SK-N-SH (cell line): ENCODE measurements at regions not wholly inside any gene's neighbourhood (a gene's known extent, or its start where the extent isn't known, plus 50 kb on each side); places are given as distances from the start of the nearest gene placed in this dataset.

Experiments used
- CTCF ChIA-PET: fragments of 300-600, 350-600 bp; formaldehyde crosslinking; extraction: SDS; loops from one replicate; lab custom pipeline; 2021; lab: Yijun Ruan, JAX
- POLR2A ChIA-PET: fragments of 350-600 bp; sonication (Branson Sonifier 250); formaldehyde crosslinking; extraction: SDS; loops from one replicate; lab custom pipeline; 2020; ENCODE audit warnings: antibody characterized with exemption, inconsistent platforms; lab: Yijun Ruan, JAX
- DNase-seq: peaks from one replicate; pipeline ENCODE4 v3.0.0; 2012
- H2AFZ ChIP-seq: fragments of 200-600 bp; sonication (generic); 2 replicates; pipeline ENCODE4 v1.8.1; 2016; ENCODE audit warnings: antibody characterized with exemption, mild to moderate bottlenecking, low read depth
- H3F3A ChIP-seq: fragments of 200-600 bp; sonication (generic); replicated peaks from 2 replicates; pipeline ENCODE3; 2016; ENCODE audit warnings: antibody characterized with exemption, mild to moderate bottlenecking; ENCODE audit not compliant: insufficient read depth
- H3K27ac ChIP-seq, 2 experiments: fragments of 200-500 bp in 1 of 2; fragments of 200-600 bp in 1 of 2; sonication (Bioruptor generic) in 1 of 2; sonication (generic), shearing (Covaris generic) in 1 of 2; 2 replicates each; pipeline versions ENCODE4 v1.5.1 to v1.6.1; 2014 to 2016; ENCODE audit warnings: low read depth in 2 of 2, inconsistent platforms in 1 of 2, low read length in 1 of 2, mild to moderate bottlenecking in 1 of 2, mixed read lengths in 1 of 2
- H3K27me3 ChIP-seq: fragments of 200-600 bp; sonication (generic), shearing (Covaris generic); 2 replicates; pipeline ENCODE4 v1.6.1; 2016; ENCODE audit warnings: mixed run types; ENCODE audit not compliant: insufficient read depth
- H3K36me3 ChIP-seq, 2 experiments: fragments of 200-500 bp in 1 of 2; fragments of 200-600 bp in 1 of 2; sonication (Bioruptor generic) in 1 of 2; sonication (generic) in 1 of 2; replicated peaks in 1 of 2; 2 replicates each; pipeline versions ENCODE3 to v1.5.1; 2014 to 2016; ENCODE audit warnings: low read length in 1 of 2, mild to moderate bottlenecking in 1 of 2; ENCODE audit not compliant: insufficient read depth in 2 of 2, control insufficient read depth in 1 of 2
- H3K4me1 ChIP-seq, 2 experiments: fragments of 200-500 bp in 1 of 2; fragments of 200-600 bp in 1 of 2; sonication (Bioruptor generic) in 1 of 2; sonication (generic), shearing (Covaris generic) in 1 of 2; 2 replicates each; pipeline versions ENCODE4 v1.5.1 to v1.6.1; 2014 to 2016; ENCODE audit warnings: low read depth in 1 of 2, low read length in 1 of 2, mixed run types in 1 of 2; ENCODE audit not compliant: insufficient read depth in 2 of 2, control insufficient read depth in 1 of 2
- H3K4me2 ChIP-seq: fragments of 200-600 bp; sonication (generic), shearing (Covaris generic); 2 replicates; pipeline ENCODE4 v1.6.1; 2017; ENCODE audit warnings: mixed run types
- H3K4me3 ChIP-seq, 2 experiments: fragments of 200-500 bp in 1 of 2; fragments of 200-600 bp in 1 of 2; sonication (Bioruptor generic) in 1 of 2; sonication (generic), shearing (Covaris generic) in 1 of 2; 2 replicates each; pipeline versions ENCODE4 v1.5.1 to v1.8.1; 2014 to 2016; ENCODE audit warnings: low read depth in 2 of 2, inconsistent platforms in 1 of 2, low read length in 1 of 2, mild to moderate bottlenecking in 1 of 2, mixed read lengths in 1 of 2, moderate library complexity in 1 of 2
- H3K79me2 ChIP-seq: fragments of 200-600 bp; sonication (generic); 2 replicates; pipeline ENCODE4 v1.8.1; 2017; ENCODE audit warnings: mild to moderate bottlenecking; ENCODE audit not compliant: insufficient read depth
- H3K9ac ChIP-seq: fragments of 200-600 bp; sonication (generic); 2 replicates; pipeline ENCODE4 v1.6.1; 2017; ENCODE audit warnings: mixed run types
- H3K9me2 ChIP-seq: fragments of 200-600 bp; sonication (generic); 2 replicates; pipeline ENCODE4 v1.6.1; 2017; ENCODE audit warnings: mixed run types
- H3K9me3 ChIP-seq: fragments of 200-600 bp; sonication (generic); 2 replicates; pipeline ENCODE4 v1.6.1; 2017; ENCODE audit warnings: mixed run types, mild to moderate bottlenecking, moderate library complexity
- H4K20me1 ChIP-seq: fragments of 200-600 bp; sonication (generic); 2 replicates; pipeline ENCODE4 v1.6.1; 2017; ENCODE audit warnings: mild to moderate bottlenecking, mixed run types; ENCODE audit not compliant: insufficient read depth
- EP300 ChIP-seq, 2 experiments: IDR thresholded peaks; 2 replicates each; pipeline versions ENCODE4 v1.4.0 to v1.6.1; 2012; ENCODE audit warnings: borderline replicate concordance in 1 of 2, low read depth in 1 of 2, low read length in 1 of 2
- EZH2phosphoT487 ChIP-seq: fragments of 200-600 bp; sonication (generic); IDR thresholded peaks from 2 replicates; pipeline ENCODE4 v1.6.1; 2017; ENCODE audit warnings: low read depth, mixed run types, mild to moderate bottlenecking, antibody characterized with exemption, moderate library complexity, borderline replicate concordance
- FOXJ3 ChIP-seq: sonication (generic); formaldehyde crosslinking; IDR thresholded peaks from 2 replicates; pipeline ENCODE4 v1.5.1; 2020; ENCODE audit warnings: mild to moderate bottlenecking, missing genetic modification reagents
- MAX ChIP-seq: IDR thresholded peaks from 2 replicates; pipeline ENCODE4 v1.4.0; 2012; ENCODE audit warnings: low read depth
- MXI1 ChIP-seq: IDR thresholded peaks from 2 replicates; pipeline ENCODE4 v1.6.1; 2012; ENCODE audit warnings: mild to moderate bottlenecking, low read depth, low read length, improper control_type of control experiment
- NFIC ChIP-seq: IDR thresholded peaks from 2 replicates; pipeline ENCODE4 v1.4.0; 2012; ENCODE audit warnings: borderline replicate concordance
- NRF1 ChIP-seq: IDR thresholded peaks from 2 replicates; pipeline ENCODE4 v1.6.1; 2012; ENCODE audit warnings: low read depth, mild to moderate bottlenecking, low read length
- POLR2AphosphoS5 ChIP-seq: IDR thresholded peaks from 2 replicates; pipeline ENCODE4 v1.6.1; 2012; ENCODE audit warnings: low read depth, low read length
- RAD21 ChIP-seq: IDR thresholded peaks from 2 replicates; pipeline ENCODE4 v1.6.1; 2012; ENCODE audit warnings: mild to moderate bottlenecking, low read length
- SMC3 ChIP-seq: IDR thresholded peaks from 2 replicates; pipeline ENCODE4 v1.6.1; 2012; ENCODE audit warnings: low read depth, low read length, improper control_type of control experiment
- TAF1 ChIP-seq: IDR thresholded peaks from 2 replicates; pipeline ENCODE4 v1.6.1; 2012; ENCODE audit warnings: low read depth, mild to moderate bottlenecking, low read length, moderate library complexity, borderline replicate concordance
- YY1 ChIP-seq: IDR thresholded peaks from 2 replicates; pipeline ENCODE4 v1.4.0; 2012; ENCODE audit warnings: low read depth, mild to moderate bottlenecking
- ZBTB33 ChIP-seq: IDR thresholded peaks from 2 replicates; pipeline ENCODE4 v1.4.0; 2012; ENCODE audit warnings: low read depth, borderline replicate concordance
- WGBS: methylation state at CpG from one replicate; pipeline ENCODE4 v1.1.6; 2017; ENCODE audit warnings: low lambda C conversion rate; 5-methylcytosine and 5-hydroxymethylcytosine counted together

GRCh38 chr2:19630921-19631320, 270.9 kb downstream of the TTC32 start:
- 14% methylated on average over 2 of the region's 2 CpGs for WGBS
- ChIA-PET CTCF (no interaction called here), POLR2A (no interaction called here)
- Histone ChIP-seq H3K9me2 (no peaks in the 10 kb centered on the region), H3K9me3 (no peaks in the 10 kb centered on the region), H2AFZ (no peak overlapping the region), H3K4me2 (no peak overlapping the region), H3K4me1 (no peaks in the 10 kb centered on the region), H3K36me3 (no peaks in the 10 kb centered on the region), H3K27ac (no peak overlapping the region), H3K27me3 (peaks cover 33% of the 10 kb centered on the region), H3K9ac (no peak overlapping the region), H4K20me1 (no peaks in the 10 kb centered on the region), H3K79me2 (no peaks in the 10 kb centered on the region), H3F3A (no peaks in the 10 kb centered on the region), H3K4me3 (no peak overlapping the region)
- no peak for DNase-seq
- TF ChIP-seq EP300 (IDR thresholded peaks at IDR 0.05; ENCODE audit: borderline replicate concordance in 1 of 2, low read depth in 1 of 2, low read length in 1 of 2) (no peak), MXI1 (no peak), SMC3 (no peak), POLR2AphosphoS5 (no peak), ZBTB33 (no peak), YY1 (no peak)

GRCh38 chr2:19627359-19627758, 268.9 kb upstream of the OSR1 start:
- POLR2A ChIA-PET, result no interaction called here
- Histone ChIP-seq H3K27ac (no peak overlapping the region), H3K4me1 (no peaks in the 10 kb centered on the region; a peak in 1 of 4 replicates), H3K9me3 (no peaks in the 10 kb centered on the region), H3K36me3 (no peaks in the 10 kb centered on the region), H3F3A (peaks cover 3% of the 10 kb centered on the region), H3K4me3 (no peak overlapping the region), H3K79me2 (no peaks in the 10 kb centered on the region), H3K9ac (no peak overlapping the region), H3K4me2 (no peak overlapping the region), H3K27me3 (peaks cover 5% of the 10 kb centered on the region), H3K9me2 (no peaks in the 10 kb centered on the region; the same call in 1 of the 2 replicates), H4K20me1 (no peaks in the 10 kb centered on the region), H2AFZ (no peak overlapping the region)
- no peak for DNase-seq
- TF ChIP-seq NFIC, result no peak
- TF ChIP-seq MAX, result no peak
- TF ChIP-seq RAD21, result no peak
- CTCF ChIA-PET, result no interaction called here

GRCh38 chr2:19623488-19623887, 265.1 kb upstream of the OSR1 start:
- H3K9me3 ChIP-seq, result no peaks in the 10 kb centered on the region
- peaks cover 4% of the 10 kb centered on the region; the same call in 1 of the 2 replicates for H3K27me3 ChIP-seq
- H2AFZ ChIP-seq, result no peak overlapping the region
- ChIA-PET CTCF (no interaction called here), POLR2A (no interaction called here)
- WGBS, result 0% methylated on average over 1 of the region's 1 CpG
- H3K79me2 ChIP-seq, result no peaks in the 10 kb centered on the region
- no peak for DNase-seq
- H3K36me3 ChIP-seq, result no peaks in the 10 kb centered on the region
- no peaks in the 10 kb centered on the region; a peak in 1 of 4 replicates for H3K4me1 ChIP-seq
- no peak overlapping the region for H3K4me2 ChIP-seq
- H3K4me3 ChIP-seq, result no peak overlapping the region
- H3F3A ChIP-seq, result peaks cover 3% of the 10 kb centered on the region
- H3K27ac ChIP-seq, result no peak overlapping the region
- no peaks in the 10 kb centered on the region for H4K20me1 ChIP-seq
- no peak overlapping the region for H3K9ac ChIP-seq
- H3K9me2 ChIP-seq, result no peaks in the 10 kb centered on the region; the same call in 1 of the 2 replicates
- no peak for TF ChIP-seq TAF1
- no peak for TF ChIP-seq YY1
- TF ChIP-seq NFIC, result no peak; the same call in none of the 2 replicates
- TF ChIP-seq MAX, result no peak
- TF ChIP-seq FOXJ3 (CRISPR knock-in tag), result no peak
- TF ChIP-seq EZH2phosphoT487, result no peak
- TF ChIP-seq NRF1, result no peak
- TF ChIP-seq, all 33 proteins: peak for 0
